ENCODE measurements at regions not wholly inside any gene's neighbourhood (a gene's known extent, or its start where the extent isn't known, plus 50 kb on each side); places are given as distances from the start of the nearest gene placed in this dataset.

GRCh38 chr2:236352761-236353593, 88.8 kb upstream of the ASB18 start:
- intact Hi-C loops (cut with micrococcal nuclease; ENCODE audit: unreplicated experiment), result loop anchor here (1.0 kb wide), 3 partner anchors 160 to 707 kb away; no protein-coding TSS in a partner anchor
- CTCF ChIA-PET (ENCODE audit: low intra/inter-chr PET ratio, low total read pairs), result interaction anchor here (1.0 to 2.1 kb wide), 3 partner anchors 674 to 719 kb away, joined by 7 to 19 read pairs (median 13); no protein-coding TSS in a partner anchor
- no peaks in the 10 kb centered on the region for H3K9me3 ChIP-seq (ENCODE audit: low read length)
- no peak for ATAC-seq
- H3K4me3 ChIP-seq (replicated peaks in 1 of 3; ENCODE audit: insufficient read depth in 1 of 3, low read depth in 2 of 3, low read length in 3 of 3), result no peak overlapping the region
- peak; percentile 81 for FAIRE-seq
- no peak overlapping the region for H2AFZ ChIP-seq (ENCODE audit: low read length)
- no peak for DNase-seq (ENCODE audit: low spot score)
- no peaks in the 10 kb centered on the region for H3K4me1 ChIP-seq (ENCODE audit: insufficient read depth, low read length)
- H3K4me2 ChIP-seq (ENCODE audit: low read depth, low read length), result no peak overlapping the region
- BruUV-seq (replicated peaks), result no TSS peak
- 4% methylated on average over 14 of the region's 14 CpGs for WGBS (ENCODE audit: low lambda C conversion rate)
- H3K79me2 ChIP-seq (ENCODE audit: insufficient read depth, low read length), result no peaks in the 10 kb centered on the region
- no peak overlapping the region for H3K9ac ChIP-seq (ENCODE audit: insufficient read depth, low read depth, low read length)
- H3K27me3 ChIP-seq (ENCODE audit: control insufficient read depth in 1 of 2, insufficient read depth in 2 of 2, low read length in 2 of 2), result peaks cover 0 to 43% of the 10 kb centered on the region in 2 experiments; a peak in 4 of 5 replicates
- POLR2A ChIA-PET, result no interaction called here
- H4K20me1 ChIP-seq (ENCODE audit: insufficient read depth, low read length), result no peaks in the 10 kb centered on the region
- in situ Hi-C loops (cut with HindIII; ENCODE audit: extremely low pct_ligation_motif_present, low pct_unique_long_range_greater_than_20kb), result loop anchor here (5.0 kb wide), 1 partner anchor 719 kb away; no protein-coding TSS in a partner anchor
- H3K27ac ChIP-seq (ENCODE audit: extremely low read length, insufficient read depth, low read length), result no peak overlapping the region
- H3K36me3 ChIP-seq (replicated peaks in 1 of 2; ENCODE audit: control insufficient read depth in 1 of 2, insufficient read depth in 2 of 2, low read length in 2 of 2), result no peaks in the 10 kb centered on the region
- TF ChIP-seq ZNF24 (IDR thresholded peaks at IDR 0.05) (0 out of 2 replicates have a peak, but pooled peaks have one; percentile 18), SMC3 (IDR thresholded peaks at IDR 0.05; ENCODE audit: low read length) (peak; percentile 45), CREB1 (IDR thresholded peaks at IDR 0.05) (peak; percentile 49; the same call in 1 of the 2 replicates), CREB1 (CRISPR knock-in tag; IDR thresholded peaks at IDR 0.05) (0 out of 2 replicates have a peak, but pooled peaks have one; percentile 22), ZNF619 (CRISPR knock-in tag; IDR thresholded peaks at IDR 0.05) (no peak), ZNF143 (CRISPR knock-in tag; IDR thresholded peaks at IDR 0.05) (no peak), PRDM4 (CRISPR knock-in tag; IDR thresholded peaks at IDR 0.05; ENCODE audit: borderline replicate concordance) (no peak), RAD21 (CRISPR knock-in tag; IDR thresholded peaks at IDR 0.05) (peak; percentile 55; the same call in 1 of the 2 replicates), ZSCAN5A (CRISPR knock-in tag; IDR thresholded peaks at IDR 0.05; ENCODE audit: borderline replicate concordance) (no peak), HNRNPK (IDR thresholded peaks at IDR 0.05; ENCODE audit: low read depth, low read length, poor library complexity, severe bottlenecking) (no peak), STAG1 (CRISPR knock-in tag; IDR thresholded peaks at IDR 0.05) (peak; percentile 80), TCF7 (IDR thresholded peaks at IDR 0.05; ENCODE audit: low read depth) (no peak), CERS6 (CRISPR knock-in tag; IDR thresholded peaks at IDR 0.05) (no peak), CTCF (CRISPR knock-in tag; IDR thresholded peaks at IDR 0.05) (peak; percentile 72), MYPOP (CRISPR knock-in tag; IDR thresholded peaks at IDR 0.05) (no peak), SAP130 (CRISPR knock-in tag; IDR thresholded peaks at IDR 0.05; ENCODE audit: low read depth) (no peak), ZMYM4 (CRISPR knock-in tag; IDR thresholded peaks at IDR 0.05) (no peak)
